SK-N-SH treated with all-trans-retinoic acid at 6 μM for 48 hours (cell line): ENCODE measurements at regions not wholly inside any gene's neighbourhood (a gene's known extent, or its start where the extent isn't known, plus 50 kb on each side); places are given as distances from the start of the nearest gene placed in this dataset.

Source experiments
- ATAC-seq: fragments of 200-7000 bp; cut with Tn5 transposase; 3 replicates; pipeline ENCODE4 v1.9.1; 2020; ENCODE audit warnings: mild to moderate bottlenecking, moderate library complexity
- ARNTL ChIP-seq: fragments of 450-650 bp; formaldehyde crosslinking; IDR thresholded peaks from 2 replicates; pipeline ENCODE4 v1.5.0; 2020; ENCODE audit warnings: low read depth, mild to moderate bottlenecking, moderate library complexity, borderline replicate concordance
- BACH2 ChIP-seq: fragments of 250-450 bp; sonication (Bioruptor Pico); IDR thresholded peaks from 2 replicates; pipeline ENCODE4 v1.9.0; 2021; ENCODE audit warnings: mild to moderate bottlenecking, borderline replicate concordance
- CREB5 ChIP-seq: fragments of 250-450 bp; sonication (Bioruptor Pico); IDR thresholded peaks from 2 replicates; pipeline ENCODE4 v1.5.1; 2020; ENCODE audit warnings: low read depth, mild to moderate bottlenecking, moderate library complexity
- CSDC2 ChIP-seq: fragments of 250-450 bp; sonication (Bioruptor Pico); IDR thresholded peaks from 2 replicates; pipeline ENCODE4 v1.5.0; 2020; ENCODE audit warnings: mild to moderate bottlenecking, moderate library complexity
- CSRNP3 ChIP-seq: fragments of 250-450 bp; sonication (Bioruptor Pico); IDR thresholded peaks from 2 replicates; pipeline ENCODE4 v1.5.1; 2021; ENCODE audit warnings: mild to moderate bottlenecking, moderate library complexity
- ESRRG ChIP-seq: fragments of 250-450 bp; sonication (Bioruptor Pico); IDR thresholded peaks from 2 replicates; pipeline ENCODE4 v1.6.1; 2021; ENCODE audit warnings: mild to moderate bottlenecking
- GLIS3 ChIP-seq: fragments of 250-450 bp; sonication (Bioruptor Pico); IDR thresholded peaks from 2 replicates; pipeline ENCODE4 v1.5.0; 2020; ENCODE audit warnings: mild to moderate bottlenecking, moderate library complexity
- ISL1 ChIP-seq: fragments of 250-450 bp; sonication (Bioruptor Pico); IDR thresholded peaks from 2 replicates; pipeline ENCODE4 v2.1.2; 2022; ENCODE audit warnings: mild to moderate bottlenecking, moderate library complexity
- OSR1 ChIP-seq: fragments of 250-450 bp; sonication (Bioruptor Pico); IDR thresholded peaks from 2 replicates; pipeline ENCODE4 v1.8.0; 2022; ENCODE audit warnings: moderate library complexity, mild to moderate bottlenecking, inconsistent platforms
- POU6F1 ChIP-seq: fragments of 250-450 bp; sonication (Bioruptor Pico); IDR thresholded peaks from 2 replicates; pipeline ENCODE4 v1.8.0; 2021; ENCODE audit warnings: low read depth, mild to moderate bottlenecking, moderate library complexity, borderline replicate concordance
- PPARA ChIP-seq: fragments of 250-450 bp; sonication (Bioruptor Pico); IDR thresholded peaks from 2 replicates; pipeline ENCODE4 v1.5.0; 2020; ENCODE audit warnings: mild to moderate bottlenecking, borderline replicate concordance
- RARB ChIP-seq: fragments of 250-450 bp; sonication (Bioruptor Pico); IDR thresholded peaks from 2 replicates; pipeline ENCODE4 v1.8.0; 2021; ENCODE audit warnings: mild to moderate bottlenecking, moderate library complexity
- SNAI2 ChIP-seq: fragments of 250-450 bp; sonication (Bioruptor Pico); IDR thresholded peaks from 2 replicates; pipeline ENCODE4 v1.5.0; 2020; ENCODE audit warnings: mild to moderate bottlenecking, moderate library complexity
- TCF4 ChIP-seq: fragments of 250-450 bp; sonication (Bioruptor Pico); IDR thresholded peaks from 2 replicates; pipeline ENCODE4 v1.8.0; 2021; ENCODE audit warnings: mild to moderate bottlenecking, moderate library complexity, borderline replicate concordance
- TSHZ2 ChIP-seq: fragments of 250-450 bp; sonication (Bioruptor Pico); IDR thresholded peaks from 2 replicates; pipeline ENCODE4 v1.5.0; 2020; ENCODE audit warnings: mild to moderate bottlenecking, moderate library complexity
- ZC3H10 ChIP-seq: fragments of 250-450 bp; sonication (Bioruptor Pico); IDR thresholded peaks from 2 replicates; pipeline ENCODE4 v1.5.1; 2021; ENCODE audit warnings: mild to moderate bottlenecking, moderate library complexity
- ZFP3 ChIP-seq: fragments of 250-450 bp; sonication (Bioruptor Pico); IDR thresholded peaks from 2 replicates; pipeline ENCODE4 v1.5.0; 2020; ENCODE audit warnings: mild to moderate bottlenecking, moderate library complexity
- ZNF565 ChIP-seq: fragments of 450-650 bp; formaldehyde crosslinking; conservative IDR thresholded peaks from 2 replicates; pipeline ENCODE4 v1.5.0; 2020; ENCODE audit warnings: low read depth, mild to moderate bottlenecking, moderate library complexity
- ZNF8 ChIP-seq: fragments of 450-650 bp; formaldehyde crosslinking; IDR thresholded peaks from 2 replicates; pipeline ENCODE4 v1.5.0; 2020; ENCODE audit warnings: mild to moderate bottlenecking, moderate library complexity
- TF ChIP-seq, protein P1 (sequence below): fragments of 250-450 bp; sonication (Bioruptor Pico); IDR thresholded peaks from 2 replicates; pipeline ENCODE4 v1.8.0; 2020; ENCODE audit warnings: mild to moderate bottlenecking, moderate library complexity, borderline replicate concordance

- ATAC-seq = no peak
- TF ChIP-seq, protein P1, sequence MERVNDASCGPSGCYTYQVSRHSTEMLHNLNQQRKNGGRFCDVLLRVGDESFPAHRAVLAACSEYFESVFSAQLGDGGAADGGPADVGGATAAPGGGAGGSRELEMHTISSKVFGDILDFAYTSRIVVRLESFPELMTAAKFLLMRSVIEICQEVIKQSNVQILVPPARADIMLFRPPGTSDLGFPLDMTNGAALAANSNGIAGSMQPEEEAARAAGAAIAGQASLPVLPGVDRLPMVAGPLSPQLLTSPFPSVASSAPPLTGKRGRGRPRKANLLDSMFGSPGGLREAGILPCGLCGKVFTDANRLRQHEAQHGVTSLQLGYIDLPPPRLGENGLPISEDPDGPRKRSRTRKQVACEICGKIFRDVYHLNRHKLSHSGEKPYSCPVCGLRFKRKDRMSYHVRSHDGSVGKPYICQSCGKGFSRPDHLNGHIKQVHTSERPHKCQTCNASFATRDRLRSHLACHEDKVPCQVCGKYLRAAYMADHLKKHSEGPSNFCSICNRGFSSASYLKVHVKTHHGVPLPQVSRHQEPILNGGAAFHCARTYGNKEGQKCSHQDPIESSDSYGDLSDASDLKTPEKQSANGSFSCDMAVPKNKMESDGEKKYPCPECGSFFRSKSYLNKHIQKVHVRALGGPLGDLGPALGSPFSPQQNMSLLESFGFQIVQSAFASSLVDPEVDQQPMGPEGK (CRISPR knock-in tag) = no peak
- TF ChIP-seq ZFP3 (CRISPR knock-in tag) (no peak), CSDC2 (CRISPR knock-in tag) (no peak), TSHZ2 (CRISPR knock-in tag) (no peak), SNAI2 (CRISPR knock-in tag) (no peak), ZC3H10 (CRISPR knock-in tag) (no peak), TCF4 (CRISPR knock-in tag) (no peak), OSR1 (CRISPR knock-in tag) (no peak), PPARA (CRISPR knock-in tag) (no peak), RARB (no peak), ZNF8 (CRISPR knock-in tag) (no peak), CREB5 (no peak), ZNF565 (CRISPR knock-in tag) (no peak), CSRNP3 (CRISPR knock-in tag) (no peak)
Measured at GRCh38 chr7:35893649-35894048, 92.8 kb downstream of the SEPTIN7 start.

GRCh38 chr7:35894721-35895120 is 93.9 kb downstream of the SEPTIN7 start:
- ATAC-seq = no peak
- TF ChIP-seq CSDC2 (CRISPR knock-in tag) = no peak
- no peak for TF ChIP-seq BACH2 (CRISPR knock-in tag)
- no peak for TF ChIP-seq CREB5
- no peak for TF ChIP-seq ZC3H10 (CRISPR knock-in tag)
- no peak for TF ChIP-seq ESRRG (CRISPR knock-in tag)

GRCh38 chr7:35900651-35901050 is 99.8 kb downstream of the SEPTIN7 start:
- no peak for ATAC-seq
- TF ChIP-seq PPARA (CRISPR knock-in tag) (no peak), GLIS3 (no peak), CSRNP3 (CRISPR knock-in tag) (no peak), SNAI2 (CRISPR knock-in tag) (no peak), POU6F1 (CRISPR knock-in tag) (no peak), ZNF565 (CRISPR knock-in tag) (no peak), TSHZ2 (CRISPR knock-in tag) (no peak), CREB5 (no peak), ARNTL (no peak), ISL1 (CRISPR knock-in tag) (no peak), ZFP3 (CRISPR knock-in tag) (no peak), ZNF8 (CRISPR knock-in tag) (no peak)
